Cardiac muscle cell (in vitro differentiated cells and primary cell): ENCODE measurements at regions not wholly inside any gene's neighbourhood (a gene's known extent, or its start where the extent isn't known, plus 50 kb on each side); places are given as distances from the start of the nearest gene placed in this dataset.

ENCODE experiments used
- DNase-seq, 2 donors: peaks; one replicate each; pipeline versions ENCODE4 v3.0.0 to v3.0.0-alpha.2; 2010 to 2017; ENCODE audit warnings: low read depth in 1 of 2, low spot score in 1 of 2
- H3K27ac ChIP-seq: fragments of 200-600 bp; sonication (generic); 2 replicates; pipeline ENCODE4 v1.5.1; 2016
- H3K27me3 ChIP-seq: fragments of 200-600 bp; sonication (generic); 2 replicates; pipeline ENCODE4 v1.6.0; 2016; ENCODE audit warnings: control low read depth
- H3K36me3 ChIP-seq: fragments of 200-600 bp; sonication (generic); 2 replicates; pipeline ENCODE4 v1.5.1; 2016; ENCODE audit warnings: control low read depth
- H3K4me1 ChIP-seq: fragments of 200-600 bp; sonication (generic); 2 replicates; pipeline ENCODE4 v1.8.1; 2017; ENCODE audit warnings: low read depth, mild to moderate bottlenecking, mixed run types
- H3K4me3 ChIP-seq: fragments of 200-600 bp; sonication (generic); 2 replicates; pipeline ENCODE4 v1.5.1; 2016; ENCODE audit warnings: mild to moderate bottlenecking
- H3K9me3 ChIP-seq: fragments of 200-600 bp; sonication (generic); 2 replicates; pipeline ENCODE4 v1.5.1; 2017; ENCODE audit warnings: low read depth, mild to moderate bottlenecking, control low read depth
- TF ChIP-seq, protein P1 (sequence below): IDR thresholded peaks from 2 replicates; pipeline ENCODE4 v1.5.1; 2012; ENCODE audit warnings: low read depth, mild to moderate bottlenecking, low read length

DNA sequence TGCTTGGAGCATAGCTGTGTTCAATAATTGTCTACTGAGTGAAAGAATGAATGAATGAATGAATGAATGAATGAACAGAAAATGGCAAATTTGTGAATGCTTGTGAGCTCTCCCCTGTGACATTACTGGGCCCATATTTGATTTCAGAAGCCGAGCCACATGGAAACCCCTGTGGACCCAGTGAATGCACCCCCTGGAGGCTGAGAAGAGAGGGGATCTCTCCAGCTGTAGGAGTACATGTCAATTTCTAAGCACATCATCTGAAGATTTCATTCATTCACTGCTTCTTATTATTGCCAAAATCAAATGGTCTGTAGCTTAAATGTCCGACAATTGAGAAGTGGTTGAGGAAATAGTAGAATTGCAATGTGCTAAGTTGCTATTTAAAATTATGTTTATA is 58.3 kb upstream of the DOCK1 start:
- no peaks in the 10 kb centered on the region for H3K9me3 ChIP-seq
- no peaks in the 10 kb centered on the region for H3K4me1 ChIP-seq

DNA sequence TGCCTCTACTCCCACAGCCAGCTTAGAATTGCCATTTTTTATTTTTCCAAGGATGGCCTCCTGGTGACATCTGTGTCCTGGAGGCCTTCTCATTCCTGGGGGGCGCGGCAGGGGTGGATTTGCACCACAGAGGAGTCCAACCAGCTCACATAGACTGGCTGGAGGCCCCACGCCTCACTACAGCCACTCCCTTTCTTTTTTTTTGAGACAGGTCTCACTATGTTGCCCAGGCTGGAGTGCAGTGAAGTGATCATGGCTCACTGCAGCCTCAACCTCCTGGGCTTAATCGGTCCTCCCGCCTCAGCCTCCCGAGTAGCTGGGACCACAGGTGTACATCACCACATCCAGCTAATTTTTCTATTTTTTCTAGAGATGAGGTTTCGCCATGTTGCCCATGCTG is 57.6 kb upstream of the DOCK1 start:
- no peak overlapping the region for H3K4me3 ChIP-seq
- peaks cover 3% of the 10 kb centered on the region for H3K4me1 ChIP-seq
- H3K9me3 ChIP-seq = no peaks in the 10 kb centered on the region
- TF ChIP-seq, protein P1, sequence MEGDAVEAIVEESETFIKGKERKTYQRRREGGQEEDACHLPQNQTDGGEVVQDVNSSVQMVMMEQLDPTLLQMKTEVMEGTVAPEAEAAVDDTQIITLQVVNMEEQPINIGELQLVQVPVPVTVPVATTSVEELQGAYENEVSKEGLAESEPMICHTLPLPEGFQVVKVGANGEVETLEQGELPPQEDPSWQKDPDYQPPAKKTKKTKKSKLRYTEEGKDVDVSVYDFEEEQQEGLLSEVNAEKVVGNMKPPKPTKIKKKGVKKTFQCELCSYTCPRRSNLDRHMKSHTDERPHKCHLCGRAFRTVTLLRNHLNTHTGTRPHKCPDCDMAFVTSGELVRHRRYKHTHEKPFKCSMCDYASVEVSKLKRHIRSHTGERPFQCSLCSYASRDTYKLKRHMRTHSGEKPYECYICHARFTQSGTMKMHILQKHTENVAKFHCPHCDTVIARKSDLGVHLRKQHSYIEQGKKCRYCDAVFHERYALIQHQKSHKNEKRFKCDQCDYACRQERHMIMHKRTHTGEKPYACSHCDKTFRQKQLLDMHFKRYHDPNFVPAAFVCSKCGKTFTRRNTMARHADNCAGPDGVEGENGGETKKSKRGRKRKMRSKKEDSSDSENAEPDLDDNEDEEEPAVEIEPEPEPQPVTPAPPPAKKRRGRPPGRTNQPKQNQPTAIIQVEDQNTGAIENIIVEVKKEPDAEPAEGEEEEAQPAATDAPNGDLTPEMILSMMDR = no peak
- no peaks in the 10 kb centered on the region for H3K27me3 ChIP-seq
- no peak overlapping the region for H3K27ac ChIP-seq
- no peak for DNase-seq
- no peaks in the 10 kb centered on the region for H3K36me3 ChIP-seq

More for the DNA sequence above, 58.3 kb upstream of the DOCK1 start:
- TF ChIP-seq, protein P1 = no peak
- Histone ChIP-seq H3K36me3 (no peaks in the 10 kb centered on the region), H3K4me3 (no peak overlapping the region), H3K27me3 (no peaks in the 10 kb centered on the region), H3K27ac (no peak overlapping the region)
- DNase-seq = no peak

DNA sequence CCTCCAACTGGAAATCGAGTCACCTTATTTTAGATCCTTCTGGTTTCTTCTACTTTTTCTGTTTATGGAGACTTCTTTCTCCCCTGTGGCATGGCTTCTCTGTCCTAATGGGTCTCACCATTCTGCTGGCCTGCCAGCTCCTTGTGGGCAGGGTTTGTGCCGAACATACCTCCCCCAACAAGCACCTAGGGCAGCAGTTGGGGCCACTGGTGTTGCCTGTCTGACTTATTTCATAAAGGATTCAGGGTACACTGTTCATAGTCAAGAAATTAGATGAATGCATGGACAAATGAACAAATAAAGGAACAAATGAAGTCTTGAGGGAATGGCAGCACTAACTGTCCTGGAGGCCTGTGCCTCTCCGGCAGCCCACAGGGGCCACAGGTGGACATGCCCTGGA is 55.6 kb upstream of the DOCK1 start:
- no peak overlapping the region for H3K27ac ChIP-seq
- no peaks in the 10 kb centered on the region for H3K9me3 ChIP-seq
- TF ChIP-seq, protein P1 = no peak
- H3K36me3 ChIP-seq = no peaks in the 10 kb centered on the region
- no peak for DNase-seq
- no peaks in the 10 kb centered on the region for H3K27me3 ChIP-seq
- peaks cover 6% of the 10 kb centered on the region for H3K4me1 ChIP-seq
- H3K4me3 ChIP-seq = no peak overlapping the region

DNA sequence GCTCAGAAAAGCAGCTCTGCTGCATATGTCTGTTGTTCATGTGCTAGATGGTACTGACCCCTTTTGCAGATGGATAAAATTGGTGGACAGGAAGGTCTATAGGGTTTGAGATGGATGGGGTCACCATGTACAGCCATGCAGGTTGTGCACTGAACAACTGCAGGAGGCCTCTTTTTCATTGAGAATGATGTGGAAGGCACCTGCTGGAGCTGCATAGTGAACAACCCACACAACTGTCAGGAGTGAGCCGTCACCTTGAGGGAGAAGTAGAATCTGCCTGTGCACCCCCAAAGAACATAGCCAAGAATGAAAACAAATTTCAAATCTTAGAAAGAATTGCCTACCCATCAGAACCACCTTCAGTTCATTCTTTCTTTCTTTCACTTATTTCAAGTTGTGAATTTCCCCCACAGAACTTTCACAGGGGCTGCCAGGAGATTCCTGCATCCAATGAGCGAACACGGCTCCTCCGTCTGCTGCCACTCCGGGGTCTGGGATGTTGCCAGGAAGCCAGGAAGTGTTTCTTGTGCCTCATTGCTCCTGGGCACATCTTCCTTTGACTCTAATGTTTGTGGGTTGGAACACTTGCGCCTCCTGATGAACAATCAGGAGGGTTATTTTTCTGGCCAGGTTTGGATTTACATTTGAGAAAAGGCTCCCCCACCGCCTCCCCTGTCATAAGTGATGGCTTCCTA is 53.7 kb upstream of the DOCK1 start:
- H3K27ac ChIP-seq = no peak overlapping the region
- DNase-seq = no peak
- no peak overlapping the region for H3K4me3 ChIP-seq
- no peaks in the 10 kb centered on the region for H3K9me3 ChIP-seq
- peaks cover 6% of the 10 kb centered on the region for H3K4me1 ChIP-seq
- no peaks in the 10 kb centered on the region for H3K36me3 ChIP-seq
- no peaks in the 10 kb centered on the region for H3K27me3 ChIP-seq
- TF ChIP-seq, protein P1 = no peak

DNA sequence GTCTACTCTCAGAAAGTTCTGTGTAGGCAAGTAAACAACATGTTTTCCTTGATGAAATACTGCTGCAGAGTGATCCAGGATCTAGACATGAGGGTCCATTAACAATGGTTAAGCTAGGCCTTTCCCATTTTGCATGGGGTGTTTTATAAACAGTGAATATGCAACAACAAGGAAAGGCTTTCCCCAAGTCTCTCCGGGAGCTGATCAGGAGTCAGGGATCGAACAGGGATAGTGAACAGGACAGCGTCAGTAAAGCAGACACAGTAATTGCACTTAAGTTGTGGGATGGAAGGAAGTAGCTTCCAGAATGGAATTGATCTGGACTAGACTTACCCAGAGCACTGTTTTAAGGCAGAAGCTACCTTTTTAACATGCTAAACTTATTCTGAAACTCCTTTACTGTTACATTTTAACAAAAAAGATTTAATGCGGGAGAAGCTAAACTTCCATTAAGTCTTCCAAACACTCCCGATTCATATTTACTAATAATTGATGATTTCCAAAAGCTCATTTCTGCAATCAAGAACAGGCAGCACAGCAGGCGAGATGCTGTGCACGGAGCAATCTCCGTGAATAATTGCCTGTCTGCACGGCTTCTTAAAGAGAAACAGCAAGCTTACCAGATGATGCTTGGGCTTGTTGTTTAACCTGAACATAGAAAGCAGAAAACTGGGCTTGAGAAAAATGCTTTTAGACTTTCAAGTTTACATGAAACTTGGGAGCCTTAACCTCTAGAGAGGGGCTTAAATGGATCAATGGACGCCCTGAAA is 50.3 kb upstream of the DOCK1 start:
- no peak for DNase-seq
- TF ChIP-seq, protein P1 = no peak
- Histone ChIP-seq H3K9me3 (no peaks in the 10 kb centered on the region), H3K4me3 (no peak overlapping the region), H3K27me3 (no peaks in the 10 kb centered on the region), H3K4me1 (peaks cover 6% of the 10 kb centered on the region), H3K27ac (no peak overlapping the region), H3K36me3 (no peaks in the 10 kb centered on the region)
